VCaP (cell line): ENCODE measurements at regions not wholly inside any gene's neighbourhood (a gene's known extent, or its start where the extent isn't known, plus 50 kb on each side); places are given as distances from the start of the nearest gene placed in this dataset.

ENCODE experiments used
- H3K27ac ChIP-seq: fragments of 450-650 bp; 2 replicates; pipeline ENCODE4 v1.5.1; 2017
- TF ChIP-seq, protein P1 (sequence below): fragments of 450-650 bp; conservative IDR thresholded peaks from 2 replicates; pipeline ENCODE4 v1.5.1; 2017; ENCODE audit warnings: mild to moderate bottlenecking, moderate library complexity

DNA sequence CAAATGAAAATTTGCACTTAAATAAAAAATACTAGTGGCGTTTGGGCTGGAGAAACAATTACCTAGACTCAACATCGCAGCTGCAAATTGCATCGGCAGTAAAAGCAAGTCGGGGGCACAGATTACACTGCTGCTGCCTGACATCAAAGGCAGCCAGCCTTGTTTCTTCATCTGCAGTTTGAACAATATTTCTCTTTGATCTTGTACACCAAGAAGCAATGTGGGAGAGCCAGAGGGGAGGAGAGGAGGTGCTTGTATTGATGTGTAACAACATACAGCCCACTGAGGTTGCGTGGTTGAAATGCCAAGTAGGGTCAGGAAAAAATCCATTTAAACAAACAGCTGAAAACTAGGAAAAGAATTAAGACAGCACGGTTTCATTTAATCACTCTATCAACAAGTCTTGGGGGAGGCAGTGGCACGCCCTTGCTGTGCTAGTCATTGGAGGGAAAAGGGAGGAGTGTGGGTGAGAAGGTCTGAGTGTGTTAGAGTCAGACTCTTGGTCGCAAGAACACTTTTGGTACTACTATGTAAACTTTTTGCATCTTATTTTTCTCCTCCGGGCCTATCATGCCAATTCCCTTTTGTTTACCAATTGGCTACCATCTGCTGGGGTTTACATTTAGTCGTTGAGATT lies 456.5 kb downstream of the OMA1 start:
- no peak overlapping the region for H3K27ac ChIP-seq
- TF ChIP-seq, protein P1, sequence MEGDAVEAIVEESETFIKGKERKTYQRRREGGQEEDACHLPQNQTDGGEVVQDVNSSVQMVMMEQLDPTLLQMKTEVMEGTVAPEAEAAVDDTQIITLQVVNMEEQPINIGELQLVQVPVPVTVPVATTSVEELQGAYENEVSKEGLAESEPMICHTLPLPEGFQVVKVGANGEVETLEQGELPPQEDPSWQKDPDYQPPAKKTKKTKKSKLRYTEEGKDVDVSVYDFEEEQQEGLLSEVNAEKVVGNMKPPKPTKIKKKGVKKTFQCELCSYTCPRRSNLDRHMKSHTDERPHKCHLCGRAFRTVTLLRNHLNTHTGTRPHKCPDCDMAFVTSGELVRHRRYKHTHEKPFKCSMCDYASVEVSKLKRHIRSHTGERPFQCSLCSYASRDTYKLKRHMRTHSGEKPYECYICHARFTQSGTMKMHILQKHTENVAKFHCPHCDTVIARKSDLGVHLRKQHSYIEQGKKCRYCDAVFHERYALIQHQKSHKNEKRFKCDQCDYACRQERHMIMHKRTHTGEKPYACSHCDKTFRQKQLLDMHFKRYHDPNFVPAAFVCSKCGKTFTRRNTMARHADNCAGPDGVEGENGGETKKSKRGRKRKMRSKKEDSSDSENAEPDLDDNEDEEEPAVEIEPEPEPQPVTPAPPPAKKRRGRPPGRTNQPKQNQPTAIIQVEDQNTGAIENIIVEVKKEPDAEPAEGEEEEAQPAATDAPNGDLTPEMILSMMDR = no peak

DNA sequence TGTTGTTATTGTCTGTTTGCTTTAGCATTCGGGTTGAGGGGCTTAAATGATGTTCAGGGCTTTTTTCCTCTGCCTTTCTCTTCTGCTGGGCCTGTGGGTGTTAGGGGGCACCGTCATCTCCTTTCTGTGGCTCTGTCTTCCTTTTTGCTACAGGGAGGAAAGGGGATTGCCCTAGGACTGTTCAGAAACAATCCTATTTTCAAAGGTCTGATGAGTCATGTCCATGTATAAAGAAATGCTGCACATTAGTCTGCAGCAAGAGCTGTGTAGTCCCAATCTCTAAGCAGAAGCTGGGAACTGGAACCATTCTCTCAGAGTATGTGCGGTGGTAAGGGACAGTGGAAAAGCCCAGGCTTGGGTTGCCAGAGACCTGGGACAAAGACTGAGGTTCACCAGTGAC lies 462.3 kb downstream of the OMA1 start:
- H3K27ac ChIP-seq = no peak overlapping the region

DNA sequence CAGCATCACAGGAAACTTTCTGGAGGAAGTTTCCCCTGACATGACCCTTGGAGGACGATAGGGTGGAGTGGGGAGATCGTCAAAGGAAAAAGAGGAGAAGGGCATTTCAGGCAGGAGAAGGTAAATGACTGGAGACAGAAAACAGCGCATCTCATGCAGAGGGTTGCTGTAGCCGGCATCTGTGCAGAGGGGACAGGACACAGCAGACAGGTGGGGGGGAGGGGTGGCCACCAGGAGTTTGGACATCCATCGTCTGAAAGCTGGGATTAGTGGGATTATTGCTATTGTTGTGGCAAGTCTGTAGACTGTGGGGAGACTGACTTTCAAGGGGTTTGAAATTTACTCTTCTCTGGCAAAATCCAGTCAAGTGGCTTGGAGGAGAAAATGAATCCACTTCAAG lies 463.9 kb downstream of the OMA1 start:
- TF ChIP-seq, protein P1 = no peak
- no peak overlapping the region for H3K27ac ChIP-seq

More for the DNA sequence above, 462.3 kb downstream of the OMA1 start:
- TF ChIP-seq, protein P1 = no peak

DNA sequence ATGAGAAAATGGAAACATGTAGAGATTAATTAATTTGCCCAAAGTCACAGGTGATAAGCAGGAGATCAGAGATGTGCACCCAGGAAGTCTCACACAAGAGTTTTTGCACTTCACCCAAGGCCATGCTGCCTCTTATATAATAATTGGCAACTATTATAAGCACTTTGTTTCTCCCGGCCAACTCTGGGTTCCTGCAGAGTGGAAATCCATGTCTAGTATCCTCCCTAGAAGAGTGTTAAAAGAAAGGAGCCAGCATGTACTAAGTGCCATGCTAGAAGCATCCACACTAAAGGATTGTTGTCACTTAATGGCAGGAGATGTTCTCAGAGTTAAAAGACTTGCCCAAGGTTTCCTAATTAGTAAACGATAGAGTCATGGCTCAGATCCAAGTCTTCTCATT lies 470.3 kb downstream of the OMA1 start:
- TF ChIP-seq, protein P1 = no peak
- peak overlapping the region; percentile 65 for H3K27ac ChIP-seq

DNA sequence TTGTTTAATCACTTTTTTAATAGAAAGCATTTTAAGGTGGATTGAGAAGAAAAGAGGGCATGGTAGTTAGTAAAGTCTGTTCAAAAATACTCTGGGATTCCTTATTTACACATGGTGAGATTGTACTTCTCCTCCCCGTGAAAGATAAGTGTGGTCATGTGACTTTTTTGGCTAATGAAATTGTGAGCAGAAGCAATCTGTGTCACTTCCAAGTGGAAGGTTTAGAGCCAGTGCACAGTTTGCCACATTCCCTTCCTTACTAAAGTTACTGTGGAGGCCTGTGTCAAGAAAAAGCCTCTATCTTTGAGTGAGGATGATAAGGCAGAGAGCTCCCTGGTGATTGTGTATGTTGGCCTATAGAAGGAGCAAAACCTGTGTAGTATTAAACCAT lies 471.3 kb downstream of the OMA1 start:
- TF ChIP-seq, protein P1 = no peak
- peak overlapping the region; percentile 65; the same call in 1 of the 2 replicates for H3K27ac ChIP-seq

DNA sequence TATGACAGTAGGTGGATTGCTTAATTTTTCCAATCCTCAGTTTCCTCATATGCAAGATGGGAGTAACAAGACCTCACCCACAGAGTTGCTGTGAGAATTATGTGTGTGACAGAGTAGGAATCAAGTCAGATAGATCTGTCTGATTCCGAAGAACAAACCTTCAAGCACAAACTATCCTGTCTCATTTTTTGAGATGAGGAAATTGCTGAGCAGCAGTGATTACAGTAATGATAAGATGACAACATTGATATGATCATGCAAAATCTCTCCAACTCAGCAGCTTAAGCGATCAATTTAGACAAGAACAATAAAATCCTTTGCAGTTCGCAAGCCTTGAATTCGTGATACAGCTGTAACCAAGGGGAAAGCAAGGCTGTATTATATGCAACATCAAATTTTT lies 474.1 kb downstream of the OMA1 start:
- H3K27ac ChIP-seq = peak overlapping the region; percentile 26
- TF ChIP-seq, protein P1 = no peak

DNA sequence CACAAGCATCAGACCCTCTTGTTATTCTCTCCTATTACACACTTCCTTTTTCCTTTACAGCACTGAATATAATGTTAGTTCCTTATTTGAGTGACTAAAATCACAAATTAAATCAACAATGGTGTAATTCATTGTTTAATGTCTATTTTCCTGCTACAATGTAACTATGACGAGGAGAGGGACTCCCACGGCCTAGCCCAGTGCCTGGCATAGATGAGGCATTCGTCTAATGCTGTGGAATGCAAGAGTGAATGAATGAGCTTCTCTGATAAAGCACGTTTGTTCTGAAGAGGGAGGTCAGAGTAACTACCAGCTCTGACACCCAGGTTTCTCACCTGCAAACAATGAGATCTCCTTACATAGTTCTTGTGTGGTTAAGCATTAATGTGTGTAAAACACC lies 479.4 kb downstream of the OMA1 start:
- H3K27ac ChIP-seq = no peak overlapping the region
- TF ChIP-seq, protein P1 = no peak
